Inflammatory macrophage treated with lipopolysaccharide for 1 hour (primary cell): ENCODE measurements at regions not wholly inside any gene's neighbourhood (a gene's known extent, or its start where the extent isn't known, plus 50 kb on each side); places are given as distances from the start of the nearest gene placed in this dataset.
A peak's percentile ranks its signal among the peaks of the same experiment; 100 is the strongest.
"Not testable (repeated sequence)": the region's sequence is repeated elsewhere in the genome, so short reads cannot be mapped to it uniquely, and the experiment has no call there.

ENCODE experiments used
- DNase-seq, 2 donors: peaks; one replicate each; pipeline ENCODE4 v3.0.0-alpha.2; 2020 to 2022

GRCh38 chr2:8424997-8425900 lies 256.6 kb upstream of the ID2 start:
- DNase-seq: no peak

GRCh38 chr2:8426550-8426949 lies 255.3 kb upstream of the ID2 start:
- peak in 1 of 2 donors; percentile 29 for DNase-seq

- DNase-seq: no peak
Measured at GRCh38 chr2:8427211-8427610, 254.6 kb upstream of the ID2 start.

- DNase-seq: no peak
Measured at GRCh38 chr2:8430628-8431027, 251.2 kb upstream of the ID2 start.

- no peak for DNase-seq
Measured at GRCh38 chr2:8431446-8432125, 250.3 kb upstream of the ID2 start.

- DNase-seq: no peak
Measured at GRCh38 chr2:8432706-8433336, 249.0 kb upstream of the ID2 start.

GRCh38 chr2:8433390-8433789 lies 248.5 kb upstream of the ID2 start:
- DNase-seq: no peak

- DNase-seq: no peak
Measured at GRCh38 chr2:8435608-8436007, 246.2 kb upstream of the ID2 start.

- no peak for DNase-seq
Measured at GRCh38 chr2:8436585-8436984, 245.3 kb upstream of the ID2 start.

- no peak for DNase-seq
Measured at GRCh38 chr2:8437228-8437948, 244.5 kb upstream of the ID2 start.

GRCh38 chr2:8437949-8438400 lies 243.9 kb upstream of the ID2 start:
- no peak for DNase-seq

- DNase-seq: peak; percentile 38 to 56
Measured at GRCh38 chr2:8438476-8438875, 243.4 kb upstream of the ID2 start.

GRCh38 chr2:8438996-8439395 lies 242.9 kb upstream of the ID2 start:
- DNase-seq: no peak

GRCh38 chr2:8440029-8440778 lies 241.7 kb upstream of the ID2 start:
- DNase-seq: no peak

- no peak for DNase-seq
Measured at GRCh38 chr2:8441371-8441770, 240.5 kb upstream of the ID2 start.

GRCh38 chr2:8441986-8442385 lies 239.9 kb upstream of the ID2 start:
- peak; percentile 20 to 27 for DNase-seq

- DNase-seq: no peak
Measured at GRCh38 chr2:8442833-8443486, 238.9 kb upstream of the ID2 start.

GRCh38 chr2:8445580-8445979 lies 236.3 kb upstream of the ID2 start:
- no peak for DNase-seq

GRCh38 chr2:8446751-8447150 lies 235.1 kb upstream of the ID2 start:
- not testable (repeated sequence) for DNase-seq

GRCh38 chr2:8447610-8448221 lies 234.1 kb upstream of the ID2 start:
- no peak for DNase-seq
